Fibroblast of lung (primary cell): ENCODE measurements at regions not wholly inside any gene's neighbourhood (a gene's known extent, or its start where the extent isn't known, plus 50 kb on each side); places are given as distances from the start of the nearest gene placed in this dataset.

Experiments
- EZH2 ChIP-seq: IDR thresholded peaks from 2 replicates; pipeline ENCODE4 v1.5.1; 2012; ENCODE audit warnings: low read length, control low read depth, mild to moderate bottlenecking; ENCODE audit errors: missing control alignments
- TF ChIP-seq, protein P1 (sequence below), 2 donors: IDR thresholded peaks in 1 of 2; conservative IDR thresholded peaks in 1 of 2; 1 replicate in 1 of 2; 2 replicates in 1 of 2; pipeline ENCODE4 v1.5.1; 2011 to 2012; ENCODE audit warnings: low read length in 2 of 2, control low read depth in 1 of 2, inconsistent platforms in 1 of 2, low read depth in 1 of 2, mild to moderate bottlenecking in 1 of 2

DNA sequence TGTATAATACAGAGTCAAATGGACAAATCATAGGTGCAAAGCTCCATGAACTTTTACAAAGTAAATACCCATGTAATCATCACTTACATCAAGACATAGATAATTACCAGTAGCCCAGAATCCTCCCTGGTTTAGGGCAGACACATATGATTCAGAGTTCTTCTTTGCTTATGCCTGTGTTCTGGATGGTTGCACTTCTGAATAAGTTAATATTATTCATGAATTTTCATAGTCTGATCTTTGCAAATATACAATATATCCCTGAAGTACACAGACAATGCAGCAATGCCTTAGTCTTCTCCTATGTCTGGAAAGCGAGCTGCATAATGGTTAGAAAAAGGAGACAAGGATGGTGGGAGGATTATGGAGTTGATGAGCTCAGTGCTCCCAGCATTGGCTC lies 122.4 kb upstream of the PLXNA2 start:
- TF ChIP-seq, protein P1, sequence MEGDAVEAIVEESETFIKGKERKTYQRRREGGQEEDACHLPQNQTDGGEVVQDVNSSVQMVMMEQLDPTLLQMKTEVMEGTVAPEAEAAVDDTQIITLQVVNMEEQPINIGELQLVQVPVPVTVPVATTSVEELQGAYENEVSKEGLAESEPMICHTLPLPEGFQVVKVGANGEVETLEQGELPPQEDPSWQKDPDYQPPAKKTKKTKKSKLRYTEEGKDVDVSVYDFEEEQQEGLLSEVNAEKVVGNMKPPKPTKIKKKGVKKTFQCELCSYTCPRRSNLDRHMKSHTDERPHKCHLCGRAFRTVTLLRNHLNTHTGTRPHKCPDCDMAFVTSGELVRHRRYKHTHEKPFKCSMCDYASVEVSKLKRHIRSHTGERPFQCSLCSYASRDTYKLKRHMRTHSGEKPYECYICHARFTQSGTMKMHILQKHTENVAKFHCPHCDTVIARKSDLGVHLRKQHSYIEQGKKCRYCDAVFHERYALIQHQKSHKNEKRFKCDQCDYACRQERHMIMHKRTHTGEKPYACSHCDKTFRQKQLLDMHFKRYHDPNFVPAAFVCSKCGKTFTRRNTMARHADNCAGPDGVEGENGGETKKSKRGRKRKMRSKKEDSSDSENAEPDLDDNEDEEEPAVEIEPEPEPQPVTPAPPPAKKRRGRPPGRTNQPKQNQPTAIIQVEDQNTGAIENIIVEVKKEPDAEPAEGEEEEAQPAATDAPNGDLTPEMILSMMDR (conservative IDR thresholded peaks at IDR 0.05 in 1 of 2, IDR thresholded peaks at IDR 0.05 in 1 of 2; ENCODE audit: low read depth in 1 of 2, low read length in 2 of 2) = no peak
- no peak for TF ChIP-seq EZH2
